Osteoblast (primary cell): ENCODE measurements at regions not wholly inside any gene's neighbourhood (a gene's known extent, or its start where the extent isn't known, plus 50 kb on each side); places are given as distances from the start of the nearest gene placed in this dataset.

Experiments used
- DNase-seq: peaks from one replicate; pipeline ENCODE4 v3.0.0; 2011; ENCODE audit warnings: low spot score, mixed read lengths; ENCODE audit not compliant: insufficient read length; ENCODE audit errors: missing footprints
- H2AFZ ChIP-seq: 2 replicates; pipeline ENCODE4 v1.6.0; 2011; ENCODE audit warnings: mild to moderate bottlenecking, low read length
- H3K27ac ChIP-seq: 2 replicates; pipeline ENCODE4 v1.5.1; 2011; ENCODE audit warnings: mild to moderate bottlenecking, low read depth, low read length, moderate library complexity
- H3K27me3 ChIP-seq: 2 replicates; pipeline ENCODE4 v1.6.0; 2012; ENCODE audit warnings: mild to moderate bottlenecking, control low read depth, inconsistent platforms, low read length, moderate library complexity; ENCODE audit not compliant: insufficient read depth
- H3K36me3 ChIP-seq: 2 replicates; pipeline ENCODE4 v1.5.1; 2011; ENCODE audit warnings: mild to moderate bottlenecking, low read length, control low read depth, moderate library complexity; ENCODE audit not compliant: insufficient read depth
- H3K4me1 ChIP-seq: 2 replicates; pipeline ENCODE4 v1.5.1; 2011; ENCODE audit warnings: mild to moderate bottlenecking, low read length, control low read depth, moderate library complexity; ENCODE audit not compliant: insufficient read depth
- H3K4me2 ChIP-seq: 2 replicates; pipeline ENCODE4 v1.6.0; 2011; ENCODE audit warnings: mild to moderate bottlenecking, low read length; ENCODE audit not compliant: insufficient read depth
- H3K4me3 ChIP-seq: fragments of 200-600 bp; sonication (generic); 3 replicates; pipeline ENCODE4 v1.5.1; 2012; ENCODE audit warnings: mild to moderate bottlenecking, low read length, inconsistent platforms; ENCODE audit not compliant: insufficient read depth
- H3K79me2 ChIP-seq: 2 replicates; pipeline ENCODE4 v1.6.0; 2012; ENCODE audit warnings: mild to moderate bottlenecking, low read length, control low read depth, inconsistent platforms; ENCODE audit not compliant: insufficient read depth
- H3K9me3 ChIP-seq: 2 replicates; pipeline ENCODE4 v1.5.1; 2011; ENCODE audit warnings: low read depth, low read length, control low read depth
- H4K20me1 ChIP-seq: 2 replicates; pipeline ENCODE4 v1.6.0; 2012; ENCODE audit warnings: mild to moderate bottlenecking, low read length, control low read depth; ENCODE audit not compliant: insufficient read depth
- TF ChIP-seq, protein P1 (sequence below): IDR thresholded peaks from 2 replicates; pipeline ENCODE4 v1.5.1; 2011; ENCODE audit warnings: mild to moderate bottlenecking, low read depth, low read length, moderate library complexity; ENCODE audit errors: extremely low read depth

DNA sequence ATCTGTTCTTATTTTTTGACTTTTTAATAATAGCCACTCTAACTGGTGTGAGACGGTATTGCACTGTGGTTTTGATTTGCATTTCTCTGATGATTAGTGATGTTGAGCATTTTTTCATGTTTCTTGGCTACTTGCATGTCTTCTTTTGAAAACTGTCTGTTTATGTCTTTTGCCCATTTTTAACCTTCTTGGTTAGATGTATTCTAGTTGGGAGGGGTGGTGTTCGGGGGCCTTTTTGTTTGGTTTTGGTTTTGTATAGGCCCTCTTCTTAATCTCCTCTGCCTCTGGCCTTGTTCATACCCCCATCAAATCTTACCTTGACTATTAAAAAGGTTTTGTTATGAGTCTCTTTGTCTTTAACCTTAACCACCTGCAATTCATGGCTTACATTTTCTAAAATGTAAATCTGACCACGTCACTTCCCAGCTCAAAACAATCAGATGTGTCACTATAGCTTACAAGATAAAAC, 107.8 kb upstream of the NR4A3 start:
- Histone ChIP-seq H2AFZ (no peak overlapping the region), H3K27ac (no peak overlapping the region), H3K27me3 (no peaks in the 10 kb centered on the region), H3K79me2 (no peaks in the 10 kb centered on the region), H3K4me3 (no peak overlapping the region), H3K4me1 (no peaks in the 10 kb centered on the region), H3K36me3 (no peaks in the 10 kb centered on the region), H4K20me1 (no peaks in the 10 kb centered on the region), H3K4me2 (no peak overlapping the region), H3K9me3 (no peaks in the 10 kb centered on the region)
- DNase-seq, result no peak
- TF ChIP-seq, protein P1, sequence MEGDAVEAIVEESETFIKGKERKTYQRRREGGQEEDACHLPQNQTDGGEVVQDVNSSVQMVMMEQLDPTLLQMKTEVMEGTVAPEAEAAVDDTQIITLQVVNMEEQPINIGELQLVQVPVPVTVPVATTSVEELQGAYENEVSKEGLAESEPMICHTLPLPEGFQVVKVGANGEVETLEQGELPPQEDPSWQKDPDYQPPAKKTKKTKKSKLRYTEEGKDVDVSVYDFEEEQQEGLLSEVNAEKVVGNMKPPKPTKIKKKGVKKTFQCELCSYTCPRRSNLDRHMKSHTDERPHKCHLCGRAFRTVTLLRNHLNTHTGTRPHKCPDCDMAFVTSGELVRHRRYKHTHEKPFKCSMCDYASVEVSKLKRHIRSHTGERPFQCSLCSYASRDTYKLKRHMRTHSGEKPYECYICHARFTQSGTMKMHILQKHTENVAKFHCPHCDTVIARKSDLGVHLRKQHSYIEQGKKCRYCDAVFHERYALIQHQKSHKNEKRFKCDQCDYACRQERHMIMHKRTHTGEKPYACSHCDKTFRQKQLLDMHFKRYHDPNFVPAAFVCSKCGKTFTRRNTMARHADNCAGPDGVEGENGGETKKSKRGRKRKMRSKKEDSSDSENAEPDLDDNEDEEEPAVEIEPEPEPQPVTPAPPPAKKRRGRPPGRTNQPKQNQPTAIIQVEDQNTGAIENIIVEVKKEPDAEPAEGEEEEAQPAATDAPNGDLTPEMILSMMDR, result no peak

DNA sequence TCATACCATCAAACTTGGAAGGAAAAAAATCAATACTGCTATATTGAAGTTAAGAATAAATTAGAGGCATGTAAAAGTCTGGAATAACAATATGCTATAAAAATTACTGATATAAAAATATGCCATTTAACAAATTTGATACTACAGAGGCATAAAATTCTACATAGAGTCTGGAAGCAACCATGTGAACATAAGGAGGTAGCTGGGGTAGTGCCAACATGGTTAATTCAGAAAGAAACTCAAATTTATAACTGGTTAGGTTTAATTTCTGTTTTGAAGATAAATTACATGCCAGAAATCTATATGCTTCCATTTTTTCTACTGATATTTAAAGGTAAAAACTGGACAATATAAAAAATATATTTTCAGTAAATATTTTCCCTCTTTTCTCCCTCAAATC, 103.1 kb upstream of the NR4A3 start:
- H3K4me1 ChIP-seq, result peaks cover 5% of the 10 kb centered on the region
- H3K4me2 ChIP-seq, result no peak overlapping the region
- H3K27ac ChIP-seq, result no peak overlapping the region
- TF ChIP-seq, protein P1, result no peak
- DNase-seq, result no peak
- no peaks in the 10 kb centered on the region for H4K20me1 ChIP-seq
- H3K27me3 ChIP-seq, result no peaks in the 10 kb centered on the region
- no peak overlapping the region for H2AFZ ChIP-seq
- no peaks in the 10 kb centered on the region for H3K9me3 ChIP-seq
- no peaks in the 10 kb centered on the region for H3K36me3 ChIP-seq
- no peak overlapping the region for H3K4me3 ChIP-seq
- no peaks in the 10 kb centered on the region for H3K79me2 ChIP-seq

DNA sequence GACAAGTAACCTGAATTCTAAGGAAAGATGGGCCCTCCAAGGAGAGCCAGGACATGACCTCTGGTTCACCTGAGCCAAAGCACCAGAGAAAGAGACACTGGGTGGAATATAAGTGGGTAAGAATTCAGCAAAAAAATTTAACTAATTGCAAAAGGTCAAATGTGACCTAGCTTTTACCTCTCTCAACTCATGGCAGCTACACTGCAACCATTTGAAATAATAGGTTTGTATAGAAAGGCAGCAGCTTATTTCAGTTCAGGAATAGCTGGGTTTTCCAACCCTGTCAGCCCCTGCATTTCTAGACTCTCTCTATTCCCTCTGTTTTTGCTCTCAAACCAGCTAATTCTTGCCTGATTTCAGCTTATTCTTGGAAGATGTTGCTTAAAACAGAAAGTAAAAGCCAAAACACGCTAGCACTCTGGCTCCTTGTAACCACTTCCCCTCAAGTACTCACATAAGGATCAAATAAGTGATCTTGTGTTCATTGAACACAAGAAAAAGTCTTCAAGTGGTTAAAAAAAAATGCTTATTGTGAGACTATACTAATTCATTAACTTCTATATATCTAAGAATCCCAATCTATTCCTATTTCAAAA, 101.1 kb upstream of the NR4A3 start:
- no peaks in the 10 kb centered on the region for H3K79me2 ChIP-seq
- H3K4me3 ChIP-seq, result peak overlapping the region; percentile 57
- H3K9me3 ChIP-seq, result no peaks in the 10 kb centered on the region
- H2AFZ ChIP-seq, result peak overlapping the region; percentile 55
- H3K27ac ChIP-seq, result no peak overlapping the region
- no peak for DNase-seq
- peak overlapping the region; percentile 77 for H3K4me2 ChIP-seq
- H4K20me1 ChIP-seq, result no peaks in the 10 kb centered on the region
- TF ChIP-seq, protein P1, result no peak
- H3K4me1 ChIP-seq, result peaks cover 5% of the 10 kb centered on the region
- no peaks in the 10 kb centered on the region for H3K36me3 ChIP-seq
- H3K27me3 ChIP-seq, result no peaks in the 10 kb centered on the region

DNA sequence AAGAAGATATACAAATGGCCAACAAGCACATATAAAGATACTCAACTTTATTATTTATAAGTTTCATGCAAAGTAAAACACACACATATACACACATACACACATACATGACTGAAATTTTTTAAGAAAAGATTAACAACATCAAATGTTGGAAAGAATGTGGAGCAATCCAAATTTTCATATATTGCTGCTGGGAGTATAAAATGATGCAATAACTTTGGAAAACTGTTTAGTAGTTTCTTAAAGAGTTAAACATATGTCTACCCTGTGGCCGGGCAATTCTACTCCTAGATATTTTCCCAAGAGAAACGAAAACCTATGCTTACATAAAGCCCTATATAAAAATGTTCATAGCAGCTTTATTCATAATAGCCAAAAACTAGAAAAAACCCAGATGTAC, 99.8 kb upstream of the NR4A3 start:
- no peaks in the 10 kb centered on the region for H3K79me2 ChIP-seq
- DNase-seq, result no peak
- H3K36me3 ChIP-seq, result no peaks in the 10 kb centered on the region
- no peak overlapping the region for H3K4me3 ChIP-seq
- no peaks in the 10 kb centered on the region for H4K20me1 ChIP-seq
- no peaks in the 10 kb centered on the region for H3K27me3 ChIP-seq
- TF ChIP-seq, protein P1, result no peak
- H2AFZ ChIP-seq, result no peak overlapping the region
- no peaks in the 10 kb centered on the region for H3K9me3 ChIP-seq
- H3K4me1 ChIP-seq, result peaks cover 5% of the 10 kb centered on the region
- H3K27ac ChIP-seq, result no peak overlapping the region
- H3K4me2 ChIP-seq, result no peak overlapping the region
